ENCODE measurements at regions not wholly inside any gene's neighbourhood (a gene's known extent, or its start where the extent isn't known, plus 50 kb on each side); places are given as distances from the start of the nearest gene placed in this dataset.

DNA sequence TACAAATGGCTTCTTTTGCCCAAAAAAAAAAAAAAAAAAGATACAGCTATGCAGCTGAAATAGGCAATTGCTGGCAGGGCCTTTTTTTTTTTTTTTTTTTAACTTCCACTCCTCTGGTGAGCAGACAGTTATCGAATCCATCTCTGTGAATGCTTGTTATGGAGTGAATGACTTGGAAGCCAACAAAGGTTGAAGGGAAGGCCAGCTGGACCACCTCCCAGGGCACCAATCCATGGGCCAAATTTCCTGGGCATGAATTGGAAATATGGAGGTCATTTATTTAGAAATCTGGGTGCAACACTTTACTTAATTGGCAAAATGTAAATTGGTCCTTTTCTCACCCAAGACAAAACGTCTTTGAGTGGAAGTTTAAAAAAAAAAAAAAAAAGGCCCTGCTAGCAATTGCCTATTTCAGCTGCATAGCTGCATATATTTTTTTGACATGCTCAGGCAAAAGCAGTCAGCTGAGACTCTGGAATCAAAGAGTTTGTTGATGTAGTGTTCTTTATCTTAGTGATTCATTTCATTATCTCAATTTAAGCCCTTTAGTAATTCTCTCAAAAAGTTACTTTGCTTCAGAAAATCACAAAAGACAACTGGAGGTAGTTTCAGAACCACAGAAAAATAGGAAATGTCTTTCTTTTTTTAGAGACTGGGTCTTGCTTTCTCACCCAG lies 392.2 kb upstream of the KLF4 start:
- peaks cover 0 to 11% (median 0%) of the 10 kb centered on the region in 11 experiments; a peak in 6 of 22 replicates for H3K9me3 ChIP-seq (replicated peaks in 1 of 11)

DNA sequence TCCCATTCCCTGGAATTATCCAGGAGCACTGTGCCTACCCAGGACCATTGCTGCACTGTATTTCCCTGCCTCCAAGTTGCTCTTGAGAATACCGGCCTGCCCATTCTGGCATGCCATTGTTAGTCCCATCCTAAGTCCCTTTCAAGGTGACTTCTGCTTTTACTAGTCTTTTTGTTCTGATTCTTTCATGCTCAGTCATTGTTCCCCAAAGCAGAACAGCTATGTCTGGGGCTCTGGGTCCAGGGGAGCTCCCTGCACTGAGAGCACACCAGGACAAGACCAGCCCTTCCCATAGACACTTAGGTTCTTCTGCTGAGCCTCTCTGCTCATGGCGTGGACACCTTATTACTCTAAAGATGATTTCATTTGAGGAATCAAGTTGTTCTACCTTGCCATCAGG lies 388.9 kb upstream of the KLF4 start:
- Histone ChIP-seq H4K20me1 (no peaks in the 10 kb centered on the region), H3K9ac (no peak overlapping the region), H3K27me3 (no peaks in the 10 kb centered on the region), H3K9me3 (replicated peaks in 1 of 11) (peaks cover 0 to 11% (median 0%) of the 10 kb centered on the region in 11 experiments; a peak in 6 of 22 replicates), H3K36me3 (no peaks in the 10 kb centered on the region), H3K4me2 (peak overlapping the region in 5 of 11 experiments; percentile 8 to 31 (median 16); a peak in 5 of 22 replicates), H3K27ac (no peak overlapping the region), H3K4me3 (no peak overlapping the region), H3K4me1 (peaks cover 23 to 51% (median 38%) of the 10 kb centered on the region in 10 experiments)
- no peak for TF ChIP-seq Cebpa-rat (IDR thresholded peaks at IDR 0.05)

More for the DNA sequence above, 392.2 kb upstream of the KLF4 start:
- Histone ChIP-seq H4K20me1 (no peaks in the 10 kb centered on the region), H3K36me3 (no peaks in the 10 kb centered on the region), H3K27me3 (no peaks in the 10 kb centered on the region), H3K9ac (no peak overlapping the region), H3K4me2 (peak overlapping the region in 1 of 11 experiments; percentile 7; a peak in 1 of 22 replicates), H3K27ac (no peak overlapping the region), H3K4me3 (no peak overlapping the region), H3K4me1 (peaks cover 0 to 32% (median 19%) of the 10 kb centered on the region in 10 experiments; a peak in 16 of 20 replicates)
- no peak for TF ChIP-seq Cebpa-rat (IDR thresholded peaks at IDR 0.05)

DNA sequence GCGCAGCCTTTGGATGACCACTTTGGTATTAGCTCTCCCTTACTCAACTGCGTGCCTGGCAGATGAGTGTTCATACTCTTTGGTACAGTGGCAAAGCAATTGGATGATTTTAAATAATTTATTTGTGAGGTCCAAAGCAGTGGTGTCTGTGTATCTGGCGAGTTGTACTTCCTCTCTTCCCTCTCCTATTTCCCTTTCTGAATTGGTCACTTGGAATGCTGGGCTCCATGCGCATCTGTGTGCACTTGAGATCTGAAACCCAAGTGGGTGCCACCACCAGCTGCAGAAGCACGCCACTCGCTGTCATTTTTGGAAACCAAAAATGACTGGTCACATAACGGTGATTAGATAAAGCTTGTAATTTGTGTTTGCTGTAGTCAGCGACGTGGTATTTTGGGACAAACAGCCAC lies 386.0 kb upstream of the KLF4 start:
- H3K27me3 ChIP-seq = no peaks in the 10 kb centered on the region
- H3K4me3 ChIP-seq = peak overlapping the region in 1 of 10 experiments; percentile 7; a peak in 1 of 20 replicates
- H3K9me3 ChIP-seq (replicated peaks in 1 of 11) = no peaks in the 10 kb centered on the region
- H3K36me3 ChIP-seq = no peaks in the 10 kb centered on the region
- no peaks in the 10 kb centered on the region for H4K20me1 ChIP-seq
- H3K9ac ChIP-seq = peak overlapping the region in 2 of 11 experiments; percentile 40 to 62; a peak in 2 of 22 replicates
- H3K4me1 ChIP-seq = peaks cover 36 to 71% (median 51%) of the 10 kb centered on the region in 10 experiments
- peak overlapping the region in 7 of 11 experiments; percentile 54 to 74 (median 67); a peak in 14 of 22 replicates for H3K27ac ChIP-seq
- no peak for TF ChIP-seq Cebpa-rat (IDR thresholded peaks at IDR 0.05)
- H3K4me2 ChIP-seq = peak overlapping the region; percentile 53 to 88 (median 66)

DNA sequence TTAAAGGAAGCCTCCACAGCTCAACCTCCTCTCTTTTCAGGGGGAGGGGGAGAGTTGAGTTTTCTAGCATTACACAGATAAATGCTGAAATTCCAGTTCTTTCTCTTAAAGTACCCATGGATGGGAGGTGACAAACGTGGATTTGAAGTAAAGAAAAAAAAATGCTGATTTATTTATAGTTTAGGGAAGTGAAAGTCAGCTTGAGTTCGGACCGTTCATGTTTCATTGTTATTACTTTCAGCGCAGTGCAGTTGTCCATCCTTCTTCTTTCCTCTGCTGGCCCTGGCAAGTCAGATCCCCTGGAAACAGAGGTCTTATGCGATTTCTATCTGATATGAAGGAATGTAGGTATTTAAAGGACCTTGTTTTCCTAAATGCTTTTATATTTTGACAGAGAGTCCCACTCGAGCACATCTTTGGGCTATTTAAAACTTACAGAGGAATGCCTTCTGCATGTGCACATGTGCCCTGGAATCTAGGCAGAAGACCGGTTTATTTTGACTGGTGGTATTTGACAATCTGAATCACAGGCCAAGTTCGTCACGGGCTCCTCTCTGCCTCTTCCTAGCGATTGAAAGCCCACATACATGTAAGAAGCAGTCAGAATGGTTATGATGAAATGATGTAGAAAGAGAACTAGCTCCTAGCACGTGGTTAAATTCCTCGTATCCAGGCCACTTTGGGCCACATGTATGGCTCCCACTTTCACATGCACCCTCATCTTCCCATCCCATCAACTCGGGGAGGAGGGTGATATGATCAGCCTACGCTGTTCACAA lies 385.2 kb upstream of the KLF4 start:
- no peak for TF ChIP-seq Cebpa-rat (IDR thresholded peaks at IDR 0.05)
- H3K4me2 ChIP-seq = peak overlapping the region; percentile 53 to 88 (median 66)
- peak overlapping the region in 1 of 10 experiments; percentile 7; a peak in 2 of 20 replicates for H3K4me3 ChIP-seq
- H3K27ac ChIP-seq = peak overlapping the region in 10 of 11 experiments; percentile 2 to 74 (median 62); a peak in 16 of 22 replicates
- no peaks in the 10 kb centered on the region for H3K36me3 ChIP-seq
- no peaks in the 10 kb centered on the region for H3K9me3 ChIP-seq (replicated peaks in 1 of 11)
- H4K20me1 ChIP-seq = no peaks in the 10 kb centered on the region
- peaks cover 36 to 79% (median 58%) of the 10 kb centered on the region in 10 experiments for H3K4me1 ChIP-seq
- H3K27me3 ChIP-seq = no peaks in the 10 kb centered on the region
- peak overlapping the region in 7 of 11 experiments; percentile 4 to 62 (median 23); a peak in 9 of 22 replicates for H3K9ac ChIP-seq

DNA sequence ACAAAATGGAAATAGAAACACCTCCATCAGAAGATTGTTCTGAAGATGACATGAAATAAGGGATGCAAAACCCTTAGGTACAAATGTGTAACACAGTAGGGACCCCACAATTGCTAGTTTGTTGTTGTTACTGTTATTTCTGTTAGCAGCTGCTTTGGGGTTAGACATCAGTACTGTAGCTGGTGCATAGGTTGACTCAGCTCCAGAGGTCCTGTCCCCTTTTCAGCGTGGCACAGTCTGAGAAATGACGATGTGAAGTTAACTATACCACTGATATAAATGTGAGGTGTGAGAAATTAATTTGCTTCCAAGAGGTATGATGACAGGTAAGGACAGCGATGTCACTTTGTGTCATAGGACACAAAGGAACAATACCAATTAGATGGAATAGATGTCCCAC lies 384.6 kb upstream of the KLF4 start:
- Histone ChIP-seq H3K9me3 (replicated peaks in 1 of 11) (no peaks in the 10 kb centered on the region), H3K4me3 (no peak overlapping the region), H3K27me3 (no peaks in the 10 kb centered on the region), H3K9ac (peak overlapping the region in 6 of 11 experiments; percentile 2 to 62 (median 32); a peak in 7 of 22 replicates), H3K27ac (peak overlapping the region in 7 of 11 experiments; percentile 54 to 74 (median 67); a peak in 14 of 22 replicates), H4K20me1 (no peaks in the 10 kb centered on the region), H3K36me3 (no peaks in the 10 kb centered on the region), H3K4me1 (peaks cover 40 to 85% (median 64%) of the 10 kb centered on the region in 10 experiments), H3K4me2 (peak overlapping the region; percentile 53 to 88 (median 66))
- no peak for TF ChIP-seq Cebpa-rat (IDR thresholded peaks at IDR 0.05)

DNA sequence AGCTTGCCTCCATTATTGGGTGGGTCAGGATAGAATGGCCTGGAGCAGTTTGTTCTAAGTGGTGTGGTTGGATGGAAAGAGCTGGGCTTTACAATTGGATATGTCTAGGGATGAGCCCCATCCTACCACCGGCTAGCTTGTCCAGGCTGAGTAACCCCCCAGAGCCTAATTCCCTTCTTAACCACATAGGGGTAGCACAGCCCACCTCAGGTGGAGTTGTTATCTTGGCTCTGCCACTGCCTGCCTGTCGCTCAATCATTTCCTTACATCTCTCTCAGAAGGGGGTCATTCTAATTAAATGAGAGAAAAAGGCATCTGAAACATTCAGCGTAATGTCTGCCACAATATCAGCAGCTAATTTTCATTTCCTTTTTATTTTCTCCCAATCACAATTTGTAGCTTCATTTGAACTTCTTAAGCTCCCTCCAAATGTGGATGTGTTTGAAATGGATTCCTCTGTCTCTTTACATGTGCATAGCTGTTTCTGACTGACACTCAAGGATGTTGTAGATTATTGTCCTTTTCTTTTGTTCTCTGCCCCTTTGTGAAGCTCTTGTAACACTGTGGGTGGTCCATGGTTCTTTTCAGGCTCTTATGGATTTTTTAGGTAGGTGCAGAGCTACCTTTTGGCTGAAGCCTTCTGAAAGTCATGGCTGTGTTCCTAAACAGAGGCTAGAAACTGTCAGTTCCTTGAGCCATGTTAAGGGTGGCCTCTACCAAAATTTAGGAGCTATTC lies 383.1 kb upstream of the KLF4 start:
- Histone ChIP-seq H3K27me3 (no peaks in the 10 kb centered on the region), H3K27ac (peak overlapping the region in 7 of 11 experiments; percentile 3 to 74 (median 26); a peak in 12 of 22 replicates), H3K9me3 (replicated peaks in 1 of 11) (no peaks in the 10 kb centered on the region), H3K36me3 (no peaks in the 10 kb centered on the region), H3K4me1 (peaks cover 55 to 91% (median 74%) of the 10 kb centered on the region in 10 experiments), H4K20me1 (no peaks in the 10 kb centered on the region), H3K9ac (no peak overlapping the region), H3K4me3 (no peak overlapping the region), H3K4me2 (peak overlapping the region; percentile 15 to 88 (median 48))
- no peak for TF ChIP-seq Cebpa-rat (IDR thresholded peaks at IDR 0.05)

DNA sequence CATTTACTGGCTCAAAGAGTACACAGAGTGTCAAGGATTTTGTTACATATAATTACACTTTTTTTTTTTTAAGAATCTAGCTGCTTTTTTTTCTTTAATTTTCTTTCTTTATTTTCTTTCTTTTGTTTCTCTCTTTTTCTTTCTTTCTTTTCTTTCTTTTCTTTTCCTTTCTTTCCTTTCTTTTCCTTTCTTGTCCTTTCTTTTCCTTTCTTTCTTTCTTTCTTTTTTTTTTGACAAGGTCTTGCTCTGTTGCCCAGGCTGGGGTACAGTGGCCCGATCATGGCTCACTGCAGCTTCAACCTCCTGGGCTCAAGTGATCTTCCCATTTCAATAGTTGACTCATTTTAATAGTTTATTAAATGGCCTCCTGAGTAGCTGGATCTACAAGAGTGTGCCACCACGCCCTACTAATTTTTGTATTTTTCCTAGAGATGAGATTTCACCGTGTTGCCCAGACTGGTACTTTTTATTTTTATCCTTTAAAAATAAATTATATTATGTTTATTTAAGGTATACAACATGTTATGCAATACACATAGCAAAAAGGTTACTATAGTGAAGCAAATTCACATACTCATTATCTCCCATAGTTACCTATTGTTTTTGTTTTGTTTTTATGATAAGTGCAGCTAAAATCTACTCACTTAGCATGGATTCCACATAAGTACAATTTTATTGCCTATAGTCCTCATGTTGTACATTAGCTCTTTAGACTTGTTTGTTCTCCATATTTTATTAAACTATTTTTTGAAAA lies 381.5 kb upstream of the KLF4 start:
- H3K9ac ChIP-seq = no peak overlapping the region
- peaks cover 66 to 100% (median 83%) of the 10 kb centered on the region in 10 experiments for H3K4me1 ChIP-seq
- no peaks in the 10 kb centered on the region for H4K20me1 ChIP-seq
- TF ChIP-seq Cebpa-rat (IDR thresholded peaks at IDR 0.05) = no peak
- H3K9me3 ChIP-seq (replicated peaks in 1 of 11) = no peaks in the 10 kb centered on the region
- H3K27ac ChIP-seq = peak overlapping the region in 2 of 11 experiments; percentile 9 to 15; a peak in 3 of 22 replicates
- no peaks in the 10 kb centered on the region for H3K27me3 ChIP-seq
- peak overlapping the region in 4 of 11 experiments; percentile 22 to 94 (median 26); a peak in 6 of 22 replicates for H3K4me2 ChIP-seq
- H3K36me3 ChIP-seq = no peaks in the 10 kb centered on the region
- no peak overlapping the region for H3K4me3 ChIP-seq

DNA sequence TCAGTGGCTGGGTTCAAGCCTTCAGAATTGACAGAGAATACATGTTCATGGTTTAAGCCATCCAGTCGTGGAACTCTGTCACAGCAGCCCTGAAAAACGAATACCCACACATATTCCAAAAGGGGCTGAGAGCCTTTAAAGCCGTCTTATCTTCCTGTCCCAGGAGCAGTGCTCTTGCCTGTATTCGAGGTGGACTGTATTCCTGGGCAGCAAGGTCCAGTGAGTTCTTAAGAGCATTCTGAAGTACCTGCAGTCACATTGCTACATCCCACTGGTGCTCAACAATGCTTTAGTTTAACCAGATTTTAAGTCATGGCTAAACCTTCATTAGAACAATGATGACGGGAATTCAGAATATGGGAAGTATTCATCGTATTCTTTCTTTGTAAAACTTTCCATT lies 380.7 kb upstream of the KLF4 start:
- Histone ChIP-seq H3K4me1 (peaks cover 59 to 100% (median 81%) of the 10 kb centered on the region in 10 experiments), H3K9ac (no peak overlapping the region), H3K4me2 (peak overlapping the region in 7 of 11 experiments; percentile 77 to 96 (median 90); a peak in 13 of 22 replicates), H3K27me3 (no peaks in the 10 kb centered on the region), H3K27ac (peak overlapping the region in 7 of 11 experiments; percentile 70 to 90 (median 87); a peak in 10 of 22 replicates), H3K36me3 (no peaks in the 10 kb centered on the region), H3K4me3 (no peak overlapping the region), H4K20me1 (no peaks in the 10 kb centered on the region), H3K9me3 (replicated peaks in 1 of 11) (no peaks in the 10 kb centered on the region; a peak in 1 of 22 replicates)
- TF ChIP-seq Cebpa-rat (IDR thresholded peaks at IDR 0.05) = no peak

Measured in BLaER1 treated with 17β-estradiol and CSF1 and Interleukin-3, amounts not matched to agents 10 nM and 100 nM (cell line).